Prostate gland (tissue), 2 donors: ENCODE measurements at regions not wholly inside any gene's neighbourhood (a gene's known extent, or its start where the extent isn't known, plus 50 kb on each side); places are given as distances from the start of the nearest gene placed in this dataset.

Experiments
- DNase-seq: peaks from one replicate; pipeline ENCODE4 v3.0.0-alpha.2; 2019; ENCODE audit warnings: low spot score
- H3K27ac ChIP-seq, 2 donors: fragments of 200-600 bp; sonication (generic); 2 replicates each; pipeline ENCODE4 v1.5.1; 2017 to 2019
- H3K27me3 ChIP-seq: fragments of 200-600 bp; sonication (generic); replicated peaks from 2 replicates; pipeline ENCODE4 v1.5.1; 2019; ENCODE audit not compliant: insufficient read depth
- H3K36me3 ChIP-seq, 2 donors: fragments of 200-600 bp; sonication (generic); 1 replicate in 1 of 2; 2 replicates in 1 of 2; pipeline versions ENCODE4 v1.5.1 to v1.8.1; 2017 to 2019
- H3K4me1 ChIP-seq: fragments of 200-600 bp; sonication (generic); replicated peaks from 2 replicates; pipeline ENCODE4 v1.5.1; 2019
- H3K4me3 ChIP-seq, 2 donors: fragments of 200-600 bp; sonication (generic); 2 replicates each; pipeline ENCODE4 v1.5.1; 2017 to 2019
- H3K9me3 ChIP-seq: fragments of 200-600 bp; sonication (generic); 2 replicates; pipeline ENCODE4 v1.5.1; 2017
- POLR2A ChIP-seq: fragments of 450-650 bp; IDR thresholded peaks from one replicate; pipeline ENCODE4 v1.6.1; 2016; ENCODE audit warnings: antibody characterized with exemption, mild to moderate bottlenecking
- POLR2AphosphoS5 ChIP-seq: sonication (generic); formaldehyde crosslinking; IDR thresholded peaks from one replicate; pipeline ENCODE4 v1.6.1; 2017; ENCODE audit warnings: antibody characterized with exemption
- WGBS: methylation state at CpG from one replicate; pipeline ENCODE4 v1.1.5; 2018; 5-methylcytosine and 5-hydroxymethylcytosine counted together
- intact Hi-C: fragments of 100-400 bp; cut with DNase I; formaldehyde crosslinking; loops from one replicate; pipeline ENCODE4 v1.14.2; 2022
- TF ChIP-seq, protein P1 (sequence below), 4 experiments: fragments of 200-600 bp in 2 of 4; fragments of 450-650 bp in 2 of 4; sonication (generic) in 2 of 4; IDR thresholded peaks; 1 replicate in 3 of 4; 2 replicates in 1 of 4; pipeline ENCODE4 v1.5.1; 2016 to 2019; ENCODE audit warnings: antibody characterized with exemption in 4 of 4, mild to moderate bottlenecking in 2 of 4, moderate library complexity in 2 of 4

DNA sequence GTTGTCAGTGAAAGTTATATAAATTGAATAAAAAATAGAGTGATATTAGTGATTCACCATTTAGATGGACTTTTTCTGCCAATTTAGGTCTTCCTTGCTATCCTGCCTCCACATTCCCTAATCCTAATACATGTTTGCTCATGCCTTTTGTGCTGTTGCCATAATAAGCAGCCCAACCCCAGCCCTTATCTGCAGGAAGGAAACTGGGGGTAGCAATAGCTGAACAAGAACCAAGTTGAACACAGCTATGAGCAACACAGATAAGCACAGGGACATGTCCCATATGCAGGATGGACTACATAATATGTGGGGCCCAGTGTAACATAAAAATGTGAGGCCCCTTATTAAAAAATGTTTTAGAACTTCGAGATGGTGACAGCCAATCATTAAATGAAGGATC lies 91.2 kb upstream of the AHR start:
- TF ChIP-seq, protein P1, sequence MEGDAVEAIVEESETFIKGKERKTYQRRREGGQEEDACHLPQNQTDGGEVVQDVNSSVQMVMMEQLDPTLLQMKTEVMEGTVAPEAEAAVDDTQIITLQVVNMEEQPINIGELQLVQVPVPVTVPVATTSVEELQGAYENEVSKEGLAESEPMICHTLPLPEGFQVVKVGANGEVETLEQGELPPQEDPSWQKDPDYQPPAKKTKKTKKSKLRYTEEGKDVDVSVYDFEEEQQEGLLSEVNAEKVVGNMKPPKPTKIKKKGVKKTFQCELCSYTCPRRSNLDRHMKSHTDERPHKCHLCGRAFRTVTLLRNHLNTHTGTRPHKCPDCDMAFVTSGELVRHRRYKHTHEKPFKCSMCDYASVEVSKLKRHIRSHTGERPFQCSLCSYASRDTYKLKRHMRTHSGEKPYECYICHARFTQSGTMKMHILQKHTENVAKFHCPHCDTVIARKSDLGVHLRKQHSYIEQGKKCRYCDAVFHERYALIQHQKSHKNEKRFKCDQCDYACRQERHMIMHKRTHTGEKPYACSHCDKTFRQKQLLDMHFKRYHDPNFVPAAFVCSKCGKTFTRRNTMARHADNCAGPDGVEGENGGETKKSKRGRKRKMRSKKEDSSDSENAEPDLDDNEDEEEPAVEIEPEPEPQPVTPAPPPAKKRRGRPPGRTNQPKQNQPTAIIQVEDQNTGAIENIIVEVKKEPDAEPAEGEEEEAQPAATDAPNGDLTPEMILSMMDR (IDR thresholded peaks at IDR 0.05): no peak
- TF ChIP-seq POLR2AphosphoS5 (no peak), POLR2A (no peak)
- Histone ChIP-seq H3K27ac (no peak overlapping the region), H3K27me3 (no peaks in the 10 kb centered on the region), H3K4me1 (no peaks in the 10 kb centered on the region), H3K9me3 (no peaks in the 10 kb centered on the region), H3K36me3 (no peaks in the 10 kb centered on the region), H3K4me3 (no peak overlapping the region)
- 95% methylated on average over 1 of the region's 1 CpG for WGBS
- intact Hi-C loops: no loop called here
- no peak for DNase-seq

DNA sequence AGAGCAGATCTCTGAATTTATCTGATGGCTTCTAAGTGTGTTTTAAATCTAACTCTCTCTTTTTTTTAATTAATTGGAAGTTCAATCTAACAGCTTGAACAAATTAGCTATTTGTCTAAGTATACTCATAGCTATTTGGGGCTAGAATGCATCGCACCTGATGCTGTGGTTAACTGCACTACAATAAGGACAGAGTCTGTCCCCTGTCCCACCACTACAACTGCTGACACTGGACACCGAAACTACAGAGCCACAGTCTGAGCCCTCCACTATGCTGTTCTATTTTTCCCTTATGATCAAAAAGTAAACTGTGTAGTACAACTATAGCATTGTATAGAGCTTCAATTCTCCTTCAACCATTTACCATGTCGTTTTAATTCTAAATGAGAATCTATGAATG lies 89.4 kb upstream of the AHR start:
- Histone ChIP-seq H3K27me3 (no peaks in the 10 kb centered on the region), H3K9me3 (no peaks in the 10 kb centered on the region), H3K4me3 (no peak overlapping the region), H3K27ac (no peak overlapping the region), H3K4me1 (no peaks in the 10 kb centered on the region), H3K36me3 (no peaks in the 10 kb centered on the region)
- intact Hi-C loops: no loop called here
- DNase-seq: no peak
- TF ChIP-seq POLR2AphosphoS5: no peak
- no peak for TF ChIP-seq POLR2A
- TF ChIP-seq, protein P1 (IDR thresholded peaks at IDR 0.05): no peak
- 76% methylated on average over 3 of the region's 3 CpGs for WGBS

DNA sequence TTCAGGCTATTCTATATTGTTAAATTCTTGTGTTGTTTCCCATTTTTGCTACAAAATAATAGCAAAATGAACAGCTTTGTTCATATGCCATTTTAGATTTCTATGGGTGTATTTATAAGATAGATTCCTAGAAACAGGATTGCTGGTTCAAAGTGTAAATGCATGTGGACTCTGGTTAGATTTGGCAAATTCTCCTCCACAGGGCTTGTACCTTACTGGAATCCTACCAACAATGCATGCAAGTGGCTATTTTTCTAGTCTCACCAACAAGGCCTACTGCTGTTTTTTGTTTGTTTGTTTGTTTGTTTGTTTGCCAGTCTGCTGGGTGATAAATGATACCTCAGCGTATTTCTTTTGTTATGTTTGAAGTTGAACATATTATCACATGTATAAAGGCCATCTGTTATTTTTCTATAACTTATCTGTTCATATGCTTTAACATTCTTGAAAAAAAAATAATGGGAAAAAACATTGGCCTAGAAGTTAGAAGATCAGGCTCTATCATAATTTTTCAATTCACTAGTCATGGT lies 87.1 kb upstream of the AHR start:
- WGBS: 100% methylated on average over 1 of the region's 1 CpG
- H3K27ac ChIP-seq: no peak overlapping the region
- H3K4me1 ChIP-seq: no peaks in the 10 kb centered on the region
- intact Hi-C loops: no loop called here
- no peaks in the 10 kb centered on the region for H3K36me3 ChIP-seq
- no peaks in the 10 kb centered on the region for H3K27me3 ChIP-seq
- TF ChIP-seq POLR2A (no peak), POLR2AphosphoS5 (no peak)
- TF ChIP-seq, protein P1 (IDR thresholded peaks at IDR 0.05): no peak
- no peaks in the 10 kb centered on the region for H3K9me3 ChIP-seq
- DNase-seq: no peak
- H3K4me3 ChIP-seq: no peak overlapping the region

DNA sequence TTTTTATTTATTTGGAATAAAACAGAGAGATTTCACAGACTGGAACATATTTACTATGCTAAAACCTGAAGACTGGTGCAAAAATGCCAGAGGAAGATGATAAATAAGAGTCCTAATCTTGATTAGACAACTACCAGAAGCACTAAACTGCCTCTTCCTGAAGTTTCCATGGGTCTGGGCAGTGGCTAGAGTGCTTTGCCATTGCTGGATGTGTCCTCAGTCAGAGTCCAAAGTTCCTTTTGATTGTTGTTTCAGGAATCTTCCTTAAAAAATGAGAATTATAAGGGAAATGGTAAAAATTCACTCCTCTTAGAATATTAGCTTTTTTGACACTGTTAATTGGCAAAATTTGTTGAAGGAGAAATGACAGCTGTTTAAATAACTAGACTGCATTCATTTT lies 86.3 kb upstream of the AHR start:
- no peak overlapping the region for H3K4me3 ChIP-seq
- TF ChIP-seq POLR2A (no peak), POLR2AphosphoS5 (no peak)
- TF ChIP-seq, protein P1 (IDR thresholded peaks at IDR 0.05): no peak
- no peaks in the 10 kb centered on the region for H3K4me1 ChIP-seq
- intact Hi-C loops: no loop called here
- no peak for DNase-seq
- no peak overlapping the region for H3K27ac ChIP-seq
- H3K9me3 ChIP-seq: no peaks in the 10 kb centered on the region
- no peaks in the 10 kb centered on the region for H3K27me3 ChIP-seq
- no peaks in the 10 kb centered on the region for H3K36me3 ChIP-seq

DNA sequence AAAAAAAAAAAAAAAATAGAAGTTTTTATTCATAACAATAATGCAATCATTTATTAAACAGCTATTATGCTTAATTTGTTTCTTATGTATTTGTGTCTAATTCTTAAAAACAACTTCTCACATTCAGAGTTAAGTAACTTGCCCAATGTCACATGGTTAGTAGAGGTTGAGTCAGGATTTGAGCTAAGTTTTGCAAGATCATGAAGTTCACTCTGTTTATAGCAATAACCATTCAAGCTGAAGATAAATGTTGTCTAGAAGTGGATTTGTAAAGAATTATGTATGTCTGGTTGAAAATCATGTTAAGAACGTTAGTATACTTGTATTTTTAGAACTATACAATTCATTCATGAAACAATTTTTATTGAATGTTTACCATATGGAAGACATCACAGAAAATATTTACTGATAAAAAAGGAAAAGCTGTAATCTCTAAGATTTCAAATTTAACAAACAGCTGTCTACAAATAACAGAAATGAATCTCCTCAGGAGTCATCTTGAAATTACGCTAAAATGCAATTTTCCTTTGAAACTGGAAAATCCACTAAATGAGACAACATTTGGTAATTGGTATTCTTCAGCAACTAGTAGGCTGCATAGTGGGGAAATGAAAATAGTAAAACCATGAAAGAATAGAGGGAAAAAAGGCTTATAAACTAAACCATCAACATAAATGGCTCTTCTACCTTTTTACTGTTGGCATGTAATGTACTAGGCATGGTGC lies 70.5 kb upstream of the AHR start:
- intact Hi-C loops: no loop called here
- Histone ChIP-seq H3K27ac (no peak overlapping the region), H3K4me1 (no peaks in the 10 kb centered on the region), H3K36me3 (no peaks in the 10 kb centered on the region), H3K9me3 (no peaks in the 10 kb centered on the region), H3K4me3 (no peak overlapping the region), H3K27me3 (no peaks in the 10 kb centered on the region)
- 86% methylated on average over 2 of the region's 2 CpGs for WGBS
- TF ChIP-seq POLR2AphosphoS5: no peak
- no peak for TF ChIP-seq POLR2A
- TF ChIP-seq, protein P1 (IDR thresholded peaks at IDR 0.05): no peak
- no peak for DNase-seq
